GM23338 (cell line): ENCODE measurements at regions not wholly inside any gene's neighbourhood (a gene's known extent, or its start where the extent isn't known, plus 50 kb on each side); places are given as distances from the start of the nearest gene placed in this dataset.

Experiments
- ATAC-seq: fragments of 200-7000 bp; cut with Tn5 transposase; 3 replicates; pipeline ENCODE4 v1.9.1; 2020
- DNase-seq: peaks from one replicate; pipeline ENCODE4 v3.0.0-alpha.2; 2015; ENCODE audit warnings: low spot score
- H2AFZ ChIP-seq: fragments of 200-600 bp; sonication (generic); 2 replicates; pipeline ENCODE4 v1.8.0; 2016; ENCODE audit warnings: antibody characterized with exemption, mild to moderate bottlenecking, moderate library complexity
- H3F3A ChIP-seq: fragments of 200-600 bp; sonication (generic); replicated peaks from 2 replicates; pipeline ENCODE4 v1.8.0; 2017; ENCODE audit warnings: antibody characterized with exemption, mixed run types, low read depth
- H3K27ac ChIP-seq: fragments of 200-600 bp; sonication (generic); 2 replicates; pipeline ENCODE4 v1.6.1; 2016; ENCODE audit warnings: low read depth
- H3K27me3 ChIP-seq: fragments of 200-600 bp; sonication (generic); 2 replicates; pipeline ENCODE4 v1.8.0; 2016; ENCODE audit warnings: mild to moderate bottlenecking, mixed run types, moderate library complexity; ENCODE audit not compliant: insufficient read depth
- H3K36me3 ChIP-seq: fragments of 200-600 bp; sonication (generic); 2 replicates; pipeline ENCODE4 v1.8.0; 2016; ENCODE audit warnings: mild to moderate bottlenecking; ENCODE audit not compliant: insufficient read depth
- H3K4me1 ChIP-seq: fragments of 200-600 bp; sonication (generic); 2 replicates; pipeline ENCODE4 v1.8.0; 2016; ENCODE audit warnings: mild to moderate bottlenecking, moderate library complexity; ENCODE audit not compliant: insufficient read depth
- H3K4me2 ChIP-seq: fragments of 200-600 bp; sonication (generic); 2 replicates; pipeline ENCODE4 v1.7.1; 2017; ENCODE audit warnings: mixed run types
- H3K4me3 ChIP-seq: fragments of 200-600 bp; sonication (generic); 2 replicates; pipeline ENCODE4 v1.6.1; 2016; ENCODE audit warnings: mixed run types
- H3K79me2 ChIP-seq: fragments of 200-600 bp; sonication (generic); replicated peaks from 2 replicates; pipeline ENCODE4 v1.8.0; 2017; ENCODE audit warnings: mild to moderate bottlenecking; ENCODE audit not compliant: insufficient read depth
- H3K9me2 ChIP-seq: fragments of 200-600 bp; sonication (generic); 2 replicates; pipeline ENCODE4 v1.8.0; 2017; ENCODE audit not compliant: insufficient read depth
- H4K20me1 ChIP-seq: fragments of 200-600 bp; sonication (generic); replicated peaks from 2 replicates; pipeline ENCODE4 v1.8.0; 2017; ENCODE audit warnings: mild to moderate bottlenecking; ENCODE audit not compliant: insufficient read depth
- H3K27ac Mint-ChIP-seq: 2 replicates; pipeline ENCODE4 v1.8.0; 2020; ENCODE audit warnings: inconsistent platforms, mild to moderate bottlenecking, moderate library complexity, mixed read lengths
- H3K27me3 Mint-ChIP-seq: 3 replicates; pipeline ENCODE4 v1.8.0; 2022; ENCODE audit warnings: low read depth, mild to moderate bottlenecking, moderate library complexity, mixed read lengths, inconsistent platforms; ENCODE audit not compliant: insufficient read depth, poor library complexity
- H3K36me3 Mint-ChIP-seq: 3 replicates; pipeline ENCODE4 v1.8.0; 2021; ENCODE audit warnings: low read depth, mild to moderate bottlenecking, inconsistent platforms, moderate library complexity, mixed read lengths
- H3K4me1 Mint-ChIP-seq: 3 replicates; pipeline ENCODE4 v1.8.0; 2020; ENCODE audit warnings: mild to moderate bottlenecking, inconsistent platforms, mixed read lengths
- H3K4me3 Mint-ChIP-seq: 3 replicates; pipeline ENCODE4 v1.8.0; 2021; ENCODE audit warnings: moderate library complexity, mild to moderate bottlenecking, inconsistent platforms, mixed read lengths
- H3K9me3 Mint-ChIP-seq: 3 replicates; pipeline ENCODE4 v1.8.0; 2020; ENCODE audit warnings: moderate library complexity, mild to moderate bottlenecking, inconsistent platforms, mixed read lengths
- CTCF ChIP-seq, 2 experiments: fragments of 200-600 bp in 1 of 2; sonication (generic) in 1 of 2; conservative IDR thresholded peaks; 2 replicates each; pipeline versions ENCODE4 v1.5.1 to v1.6.1; 2016 to 2017; ENCODE audit warnings: antibody characterized with exemption in 2 of 2, low read depth in 2 of 2, mild to moderate bottlenecking in 2 of 2, moderate library complexity in 1 of 2
- ETS1 ChIP-seq: IDR thresholded peaks from 2 replicates; pipeline ENCODE4 v1.6.1; 2016; ENCODE audit warnings: antibody characterized with exemption
- EZH2 ChIP-seq: fragments of 200-600 bp; sonication (generic); IDR thresholded peaks from one replicate; pipeline ENCODE4 v1.8.0; 2017; ENCODE audit warnings: antibody characterized with exemption, mild to moderate bottlenecking, low read depth; ENCODE audit not compliant: unreplicated experiment
- EZH2phosphoT487 ChIP-seq: fragments of 200-600 bp; sonication (generic); IDR thresholded peaks from one replicate; pipeline ENCODE4 v1.8.1; 2018; ENCODE audit warnings: antibody characterized with exemption; ENCODE audit not compliant: unreplicated experiment
- NANOG ChIP-seq: IDR thresholded peaks from 2 replicates; pipeline ENCODE4 v1.6.1; 2016; ENCODE audit warnings: antibody characterized with exemption, borderline replicate concordance
- POLR2AphosphoS5 ChIP-seq: IDR thresholded peaks from 2 replicates; pipeline ENCODE4 v1.6.1; 2016; ENCODE audit warnings: antibody characterized with exemption, low read depth
- STAT1 ChIP-seq: IDR thresholded peaks from one replicate; pipeline ENCODE4 v1.6.1; 2016; ENCODE audit warnings: antibody characterized with exemption; ENCODE audit not compliant: unreplicated experiment
- ZNF331 ChIP-seq: fragments of 250-450 bp; sonication (Bioruptor Pico); IDR thresholded peaks from 2 replicates; pipeline ENCODE4 v1.5.0; 2020; ENCODE audit warnings: low read depth, mild to moderate bottlenecking, moderate library complexity
- ZNF462 ChIP-seq: fragments of 250-450 bp; sonication (Bioruptor Pico); IDR thresholded peaks from 2 replicates; pipeline ENCODE4 v1.5.0; 2020; ENCODE audit warnings: mild to moderate bottlenecking, moderate library complexity

GRCh38 chr1:29696656-29697390 lies 460.5 kb downstream of the PTPRU start:
- H3K4me3 Mint-ChIP-seq: no peak overlapping the region
- Histone ChIP-seq H2AFZ (no peak overlapping the region), H3K4me1 (no peaks in the 10 kb centered on the region), H3K27ac (no peak overlapping the region), H3K4me2 (no peak overlapping the region), H3K36me3 (no peaks in the 10 kb centered on the region), H3K27me3 (no peaks in the 10 kb centered on the region), H4K20me1 (no peaks in the 10 kb centered on the region), H3K79me2 (no peaks in the 10 kb centered on the region), H3K4me3 (no peak overlapping the region), H3F3A (no peaks in the 10 kb centered on the region), H3K9me2 (no peaks in the 10 kb centered on the region)
- H3K4me1 Mint-ChIP-seq: peaks cover 4% of the 10 kb centered on the region; the same call in 2 of the 3 replicates
- peaks cover 9% of the 10 kb centered on the region for H3K27me3 Mint-ChIP-seq
- TF ChIP-seq ZNF331 (CRISPR knock-in tag): no peak
- TF ChIP-seq ETS1: no peak
- TF ChIP-seq EZH2phosphoT487: no peak
- no peak for TF ChIP-seq NANOG
- no peak for TF ChIP-seq POLR2AphosphoS5
- no peak for TF ChIP-seq ZNF462 (CRISPR knock-in tag)
- no peak for TF ChIP-seq CTCF (conservative IDR thresholded peaks at IDR 0.05; ENCODE audit: low read depth in 2 of 2)
- TF ChIP-seq EZH2: no peak
- no peak for TF ChIP-seq STAT1
- H3K36me3 Mint-ChIP-seq: no peaks in the 10 kb centered on the region
- H3K27ac Mint-ChIP-seq: no peak overlapping the region; the same call in 1 of the 2 replicates
- peaks cover 5% of the 10 kb centered on the region; the same call in 2 of the 3 replicates for H3K9me3 Mint-ChIP-seq
- DNase-seq (no peak), ATAC-seq (no peak)
